DMS53 treated with DMSO at 0.1 percent for 48 hours (cell line): ENCODE measurements at regions not wholly inside any gene's neighbourhood (a gene's known extent, or its start where the extent isn't known, plus 50 kb on each side); places are given as distances from the start of the nearest gene placed in this dataset.
A peak's percentile ranks its signal among the peaks of the same experiment; 100 is the strongest.

ENCODE experiments used
- DNase-seq: peaks from one replicate; lab custom pipeline; 2025; ENCODE audit not compliant: unreplicated experiment; lab: John Stamatoyannopoulos, UW

GRCh38 chr1:234727018-234727940, 117.3 kb upstream of the IRF2BP2 start:
- no peak for DNase-seq

- no peak for DNase-seq
Measured at GRCh38 chr1:234726359-234726943, 116.5 kb upstream of the IRF2BP2 start.

GRCh38 chr1:234725177-234726132, 115.5 kb upstream of the IRF2BP2 start:
- DNase-seq, result no peak

DNA sequence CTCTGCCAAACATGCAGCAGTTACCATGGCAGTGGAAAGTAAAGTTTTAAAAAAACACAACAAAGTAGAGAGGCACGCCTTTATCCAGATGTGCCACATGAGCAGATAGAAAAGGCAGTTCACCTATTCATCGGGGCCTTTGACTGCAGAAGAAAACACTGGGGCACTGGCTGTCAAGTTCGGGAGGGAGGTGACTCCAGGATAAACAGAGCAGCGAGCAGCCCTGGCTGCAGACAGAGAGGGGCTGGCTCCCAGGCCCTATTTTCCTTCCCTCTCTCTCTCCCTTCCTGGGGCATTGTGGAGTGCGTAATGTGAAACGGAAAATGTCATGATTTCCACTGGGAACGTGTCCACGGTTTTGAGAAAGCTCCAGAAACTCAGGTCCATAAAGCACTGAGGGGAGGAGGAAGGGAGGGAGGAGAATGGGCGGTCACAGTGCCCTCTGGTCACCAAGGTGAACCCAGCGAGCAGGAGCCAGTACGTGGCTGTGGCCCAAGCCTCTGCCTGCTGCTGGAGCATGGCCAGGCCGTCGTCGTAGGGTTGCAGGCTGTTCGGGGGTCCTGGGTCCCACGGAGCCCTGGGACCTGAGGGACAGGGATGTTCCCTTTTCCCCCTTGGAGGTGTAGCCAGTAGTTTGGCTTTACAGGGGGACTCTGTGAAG, 114.7 kb upstream of the IRF2BP2 start:
- no peak for DNase-seq

GRCh38 chr1:234722904-234723720, 113.1 kb upstream of the IRF2BP2 start:
- no peak for DNase-seq

DNA sequence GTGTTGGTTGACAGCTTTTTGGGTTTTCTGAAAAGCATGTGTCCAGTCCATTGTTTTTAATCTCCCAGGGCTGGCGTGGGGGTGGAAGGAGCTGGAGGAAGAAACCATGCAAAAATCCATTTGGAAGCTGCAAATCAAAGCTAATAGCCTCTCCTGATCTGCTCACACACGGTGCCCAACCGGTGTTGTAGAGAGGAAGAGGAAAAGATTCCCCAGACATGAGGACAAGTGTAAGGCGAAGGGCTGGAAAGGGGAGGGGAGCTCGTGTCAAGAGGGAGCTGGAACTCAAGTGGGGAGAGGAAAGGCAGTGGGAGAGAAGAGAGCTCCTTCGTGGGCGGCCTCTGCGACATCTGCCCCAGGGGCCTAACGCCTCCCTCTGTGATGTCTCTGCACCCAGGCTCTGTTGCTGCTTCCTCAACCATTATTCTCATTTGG, 112.3 kb upstream of the IRF2BP2 start:
- DNase-seq, result no peak

DNA sequence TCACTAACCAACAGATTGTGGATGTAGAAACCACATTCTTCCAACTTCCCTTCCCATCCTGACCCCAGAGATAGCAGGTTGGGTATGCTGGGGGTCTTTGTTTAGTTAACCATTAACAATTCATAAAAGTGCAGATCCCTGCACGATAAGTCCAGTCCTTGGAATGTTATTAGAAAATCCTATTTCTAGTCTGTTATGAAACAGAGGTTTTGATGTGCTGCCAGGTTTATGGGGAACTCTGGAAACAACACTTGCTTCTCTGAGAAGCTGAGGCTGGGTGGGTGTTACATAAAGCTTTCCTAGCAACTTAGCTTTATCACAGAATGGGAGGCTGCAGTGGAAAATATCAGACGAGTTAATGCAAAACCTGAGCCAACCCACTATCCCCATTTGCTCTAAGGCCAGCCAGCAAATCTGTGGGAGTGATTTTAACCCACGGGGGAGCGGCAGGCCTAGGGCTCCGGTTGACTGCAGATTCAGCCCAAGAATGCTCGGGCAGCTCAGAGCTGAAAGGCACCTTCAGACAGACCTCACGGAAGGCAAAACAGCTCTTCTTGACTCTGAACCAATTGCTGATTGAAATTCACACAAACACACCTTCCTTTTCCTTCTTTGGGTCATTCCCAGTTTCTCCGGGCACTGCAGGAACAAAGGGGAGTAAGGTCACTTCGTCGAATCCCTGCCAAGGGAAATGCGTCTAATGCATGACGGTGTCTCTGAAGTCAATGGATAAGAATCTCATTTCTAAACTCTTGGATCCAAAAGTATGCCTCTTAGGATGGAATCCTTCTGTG, 111.7 kb upstream of the IRF2BP2 start:
- DNase-seq, result no peak

GRCh38 chr1:234720709-234721441, 110.9 kb upstream of the IRF2BP2 start:
- no peak for DNase-seq

- DNase-seq, result no peak
Measured at GRCh38 chr1:234719454-234720251, 109.7 kb upstream of the IRF2BP2 start.

GRCh38 chr1:234718496-234719453, 108.8 kb upstream of the IRF2BP2 start:
- DNase-seq, result no peak

- DNase-seq, result peak; percentile 52
Measured at GRCh38 chr1:234716908-234717375, 107.0 kb upstream of the IRF2BP2 start.

DNA sequence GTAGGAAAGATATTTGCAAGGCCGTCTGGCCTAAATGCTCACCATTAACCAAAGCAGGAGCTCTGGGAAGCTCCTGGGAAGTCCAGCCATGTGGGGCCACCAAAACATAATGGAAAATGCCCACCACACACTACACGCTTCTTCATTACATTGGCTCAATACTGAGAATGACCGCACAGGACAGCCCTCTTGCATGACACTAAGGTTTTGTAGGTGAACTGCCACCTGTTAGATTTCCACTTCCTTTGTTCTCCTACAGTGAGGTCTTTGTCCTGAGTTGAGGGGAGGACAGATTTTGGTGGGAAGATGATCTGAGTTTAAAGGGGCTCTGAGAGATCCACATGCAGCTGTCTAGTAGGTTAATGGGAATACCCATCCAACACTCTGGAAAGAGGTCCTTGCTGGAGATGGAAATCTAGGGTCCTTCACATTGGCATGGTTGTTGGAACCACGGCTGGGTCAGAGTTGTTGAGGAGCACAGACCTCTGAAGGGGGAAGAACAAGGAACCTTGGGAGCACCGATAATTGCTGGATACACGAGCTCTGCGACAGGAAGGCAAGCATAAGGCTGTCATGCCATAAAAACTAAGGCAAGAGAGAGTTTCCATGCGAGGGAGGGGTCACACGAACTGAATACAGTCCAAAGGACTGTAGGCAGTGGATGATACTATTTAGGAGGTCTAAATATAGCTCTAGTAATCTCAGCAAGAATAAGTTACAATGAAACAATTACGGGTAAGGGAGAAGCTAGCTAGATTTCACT, 105.5 kb upstream of the IRF2BP2 start:
- no peak for DNase-seq

- no peak for DNase-seq
Measured at GRCh38 chr1:234713859-234714258, 103.9 kb upstream of the IRF2BP2 start.

GRCh38 chr1:234713440-234713839, 103.5 kb upstream of the IRF2BP2 start:
- DNase-seq, result no peak

DNA sequence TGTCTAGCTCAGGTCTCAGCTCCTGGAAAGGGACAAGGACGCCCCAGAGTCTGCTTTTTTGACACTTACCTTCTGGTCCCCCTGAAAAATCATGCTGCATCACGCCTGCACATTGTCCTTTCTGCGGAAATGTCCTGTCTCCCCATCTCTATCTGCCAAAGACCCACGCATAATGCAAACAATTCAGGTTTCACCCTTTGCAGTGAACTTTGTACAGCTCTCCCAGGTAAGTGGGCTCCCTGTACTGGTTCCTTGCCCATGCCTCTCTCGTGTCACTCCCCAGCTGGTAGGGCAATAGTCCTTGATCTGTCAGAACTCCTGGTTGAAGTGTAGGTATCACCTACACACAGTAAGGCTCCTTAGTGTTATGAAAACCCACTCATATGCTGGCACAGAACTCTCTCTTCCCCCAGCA, 102.9 kb upstream of the IRF2BP2 start:
- DNase-seq, result no peak
